Neural progenitor cell (in vitro differentiated cells): ENCODE measurements at regions not wholly inside any gene's neighbourhood (a gene's known extent, or its start where the extent isn't known, plus 50 kb on each side); places are given as distances from the start of the nearest gene placed in this dataset.

ENCODE experiments used
- DNase-seq: peaks from one replicate; pipeline ENCODE4 v3.0.0-alpha.2; 2016; ENCODE audit warnings: low spot score
- H2AFZ ChIP-seq: fragments of 200-600 bp; sonication (generic); replicated peaks from 2 replicates; pipeline ENCODE4 v1.6.1; 2016; ENCODE audit warnings: antibody characterized with exemption
- H3F3A ChIP-seq: fragments of 200-600 bp; sonication (generic); 2 replicates; pipeline ENCODE4 v1.6.1; 2016; ENCODE audit warnings: antibody characterized with exemption, low read depth
- H3K27ac ChIP-seq: fragments of 200-600 bp; sonication (generic); 2 replicates; pipeline ENCODE4 v1.5.1; 2016; ENCODE audit warnings: mild to moderate bottlenecking
- H3K27me3 ChIP-seq: fragments of 200-600 bp; sonication (generic); 2 replicates; pipeline ENCODE4 v1.6.1; 2016; ENCODE audit warnings: mild to moderate bottlenecking, moderate library complexity
- H3K36me3 ChIP-seq: fragments of 200-600 bp; sonication (generic); 2 replicates; pipeline ENCODE4 v1.5.1; 2016
- H3K4me1 ChIP-seq: fragments of 200-600 bp; sonication (generic); 2 replicates; pipeline ENCODE4 v1.6.1; 2016; ENCODE audit warnings: mixed run types
- H3K4me2 ChIP-seq: fragments of 200-600 bp; sonication (generic); 2 replicates; pipeline ENCODE4 v1.6.1; 2016
- H3K4me3 ChIP-seq: fragments of 200-600 bp; sonication (generic); 2 replicates; pipeline ENCODE4 v1.5.1; 2016
- H3K79me2 ChIP-seq: fragments of 200-600 bp; sonication (generic); 2 replicates; pipeline ENCODE4 v1.6.1; 2016; ENCODE audit warnings: low read depth
- H3K9ac ChIP-seq: fragments of 200-600 bp; sonication (generic); 2 replicates; pipeline ENCODE4 v1.6.1; 2016
- H3K9me3 ChIP-seq: fragments of 200-600 bp; sonication (generic); 2 replicates; pipeline ENCODE4 v1.5.1; 2016; ENCODE audit warnings: low read depth
- H4K20me1 ChIP-seq: fragments of 200-600 bp; sonication (generic); 2 replicates; pipeline ENCODE4 v1.6.1; 2016; ENCODE audit warnings: low read depth
- H3K27ac Mint-ChIP-seq: 3 replicates; pipeline ENCODE4 v1.8.0; 2021; ENCODE audit warnings: mixed read lengths
- H3K27me3 Mint-ChIP-seq: 2 replicates; pipeline ENCODE4 v1.8.0; 2022; ENCODE audit warnings: low read depth, mild to moderate bottlenecking, inconsistent platforms, moderate library complexity, mixed read lengths; ENCODE audit not compliant: insufficient read depth
- H3K36me3 Mint-ChIP-seq: 3 replicates; pipeline ENCODE4 v1.8.0; 2021; ENCODE audit warnings: mixed read lengths
- H3K4me1 Mint-ChIP-seq: 3 replicates; pipeline ENCODE4 v1.8.0; 2021; ENCODE audit warnings: mixed read lengths
- H3K4me3 Mint-ChIP-seq: 3 replicates; pipeline ENCODE4 v1.8.0; 2021; ENCODE audit warnings: mild to moderate bottlenecking, moderate library complexity, mixed read lengths
- H3K9me3 Mint-ChIP-seq: 3 replicates; pipeline ENCODE4 v1.8.0; 2020; ENCODE audit warnings: mixed read lengths
- CTCF ChIP-seq: fragments of 200-600 bp; sonication (generic); IDR thresholded peaks from 2 replicates; pipeline ENCODE4 v1.5.1; 2017; ENCODE audit warnings: antibody characterized with exemption, mild to moderate bottlenecking
- EZH2 ChIP-seq: fragments of 200-600 bp; sonication (generic); IDR thresholded peaks from 2 replicates; pipeline ENCODE4 v1.6.1; 2017; ENCODE audit warnings: antibody characterized with exemption, mild to moderate bottlenecking, moderate library complexity
- EZH2phosphoT487 ChIP-seq: fragments of 200-600 bp; sonication (generic); IDR thresholded peaks from 2 replicates; pipeline ENCODE4 v1.6.1; 2017; ENCODE audit warnings: antibody characterized with exemption

GRCh38 chr5:96125231-96125891 lies 163.7 kb upstream of the ELL2 start:
- H3F3A ChIP-seq, result no peaks in the 10 kb centered on the region
- H3K36me3 Mint-ChIP-seq, result no peaks in the 10 kb centered on the region
- H3K27me3 ChIP-seq, result no peaks in the 10 kb centered on the region
- no peak for TF ChIP-seq CTCF
- TF ChIP-seq EZH2, result no peak
- TF ChIP-seq EZH2phosphoT487, result no peak
- no peak overlapping the region for H3K27ac ChIP-seq
- no peaks in the 10 kb centered on the region for H3K27me3 Mint-ChIP-seq
- no peak overlapping the region for H3K27ac Mint-ChIP-seq
- H3K4me3 ChIP-seq, result no peak overlapping the region
- no peaks in the 10 kb centered on the region for H3K9me3 Mint-ChIP-seq
- DNase-seq, result no peak
- H3K4me1 Mint-ChIP-seq, result no peaks in the 10 kb centered on the region
- H2AFZ ChIP-seq, result peak overlapping the region; percentile 40
- H3K4me1 ChIP-seq, result no peaks in the 10 kb centered on the region
- H3K79me2 ChIP-seq, result no peaks in the 10 kb centered on the region
- no peak overlapping the region for H3K9ac ChIP-seq
- H3K4me2 ChIP-seq, result no peak overlapping the region
- H3K9me3 ChIP-seq, result no peaks in the 10 kb centered on the region
- H3K4me3 Mint-ChIP-seq, result no peak overlapping the region
- no peaks in the 10 kb centered on the region for H4K20me1 ChIP-seq
- H3K36me3 ChIP-seq, result no peaks in the 10 kb centered on the region

- Histone ChIP-seq H3K4me2 (no peak overlapping the region), H3K4me1 (no peaks in the 10 kb centered on the region), H3K36me3 (no peaks in the 10 kb centered on the region), H3K79me2 (no peaks in the 10 kb centered on the region), H2AFZ (no peak overlapping the region), H3K9ac (no peak overlapping the region), H3K9me3 (no peaks in the 10 kb centered on the region), H3K27me3 (no peaks in the 10 kb centered on the region), H4K20me1 (no peaks in the 10 kb centered on the region), H3F3A (no peaks in the 10 kb centered on the region), H3K4me3 (no peak overlapping the region), H3K27ac (no peak overlapping the region)
- Mint-ChIP-seq H3K27ac (no peak overlapping the region), H3K9me3 (no peaks in the 10 kb centered on the region), H3K4me3 (no peak overlapping the region), H3K27me3 (no peaks in the 10 kb centered on the region), H3K4me1 (no peaks in the 10 kb centered on the region), H3K36me3 (no peaks in the 10 kb centered on the region)
- no peak for DNase-seq
- TF ChIP-seq EZH2 (no peak), CTCF (no peak)
These were observed 162.9 kb upstream of the ELL2 start for GRCh38 chr5:96124589-96124988.

GRCh38 chr5:96123418-96123817 lies 161.8 kb upstream of the ELL2 start:
- Mint-ChIP-seq H3K27ac (no peak overlapping the region), H3K27me3 (no peaks in the 10 kb centered on the region), H3K4me3 (no peak overlapping the region), H3K4me1 (no peaks in the 10 kb centered on the region), H3K9me3 (no peaks in the 10 kb centered on the region), H3K36me3 (no peaks in the 10 kb centered on the region)
- no peak overlapping the region for H3K4me2 ChIP-seq
- H3K4me1 ChIP-seq, result peaks cover 3% of the 10 kb centered on the region
- no peak for TF ChIP-seq EZH2phosphoT487
- no peak for TF ChIP-seq CTCF
- TF ChIP-seq EZH2, result no peak
- H3K27me3 ChIP-seq, result no peaks in the 10 kb centered on the region
- no peak for DNase-seq
- no peaks in the 10 kb centered on the region for H4K20me1 ChIP-seq
- no peaks in the 10 kb centered on the region for H3F3A ChIP-seq
- no peaks in the 10 kb centered on the region for H3K79me2 ChIP-seq
- H3K36me3 ChIP-seq, result no peaks in the 10 kb centered on the region
- H3K9ac ChIP-seq, result no peak overlapping the region
- no peak overlapping the region for H3K4me3 ChIP-seq
- H2AFZ ChIP-seq, result no peak overlapping the region
- H3K9me3 ChIP-seq, result no peaks in the 10 kb centered on the region
- no peak overlapping the region for H3K27ac ChIP-seq
